PC-3 (cell line): ENCODE measurements at regions not wholly inside any gene's neighbourhood (a gene's known extent, or its start where the extent isn't known, plus 50 kb on each side); places are given as distances from the start of the nearest gene placed in this dataset.
A peak's percentile ranks its signal among the peaks of the same experiment; 100 is the strongest.
"Not testable (repeated sequence)": the region's sequence is repeated elsewhere in the genome, so short reads cannot be mapped to it uniquely, and the experiment has no call there.

ENCODE experiments used
- ATAC-seq: fragments of 200-7000 bp; cut with Tn5 transposase; 2 replicates; pipeline ENCODE4 v1.9.1; 2020; ENCODE audit warnings: mild to moderate bottlenecking, moderate library complexity
- BruUV-seq: library from RNA; stranded (reverse); fragments of 400-500 nt; replicated peaks from 2 replicates; lab custom pipeline; 2021; lab: Mats Ljungman, UMichigan
- CTCF ChIA-PET: fragments of 300-600 bp; sonication (Branson Sonifier 250); formaldehyde crosslinking; loops from one replicate; lab custom pipeline; 2022; ENCODE audit warnings: antibody characterized with exemption; lab: Charles Lee
- POLR2A ChIA-PET: fragments of 300-600 bp; sonication (Branson Sonifier 250); formaldehyde crosslinking; loops from one replicate; lab custom pipeline; 2022; ENCODE audit warnings: antibody characterized with exemption; ENCODE audit not compliant: unreplicated experiment; lab: Charles Lee
- DNase-seq: peaks from one replicate; pipeline ENCODE4 v3.0.0-alpha.2; 2015
- H2AFZ ChIP-seq: fragments of 300-600 bp; sonication (generic); 2 replicates; pipeline ENCODE4 v1.6.0; 2016; ENCODE audit warnings: antibody characterized with exemption, low read length
- H3F3A ChIP-seq: fragments of 300-600 bp; sonication (generic); one replicate; pipeline ENCODE4 v1.6.0; 2017; ENCODE audit warnings: antibody characterized with exemption, low read length, control low read depth, mild to moderate bottlenecking; ENCODE audit not compliant: unreplicated experiment
- H3K27ac ChIP-seq: fragments of 300-600 bp; sonication (generic); 2 replicates; pipeline ENCODE4 v1.5.1; 2016; ENCODE audit warnings: mild to moderate bottlenecking, low read length
- H3K27me3 ChIP-seq: fragments of 300-600 bp; sonication (generic); 2 replicates; pipeline ENCODE4 v1.6.1; 2016; ENCODE audit warnings: low read length, mixed read lengths
- H3K36me3 ChIP-seq: fragments of 300-600 bp; sonication (generic); 2 replicates; pipeline ENCODE4 v1.6.1; 2016; ENCODE audit warnings: low read depth, mixed run types, low read length, mixed read lengths
- H3K4me1 ChIP-seq: fragments of 300-600 bp; sonication (generic); 2 replicates; pipeline ENCODE4 v1.5.1; 2016; ENCODE audit warnings: low read length; ENCODE audit not compliant: insufficient read depth
- H3K4me2 ChIP-seq: fragments of 300-600 bp; sonication (generic); 2 replicates; pipeline ENCODE4 v1.6.0; 2016; ENCODE audit warnings: low read length
- H3K4me3 ChIP-seq: fragments of 300-600 bp; sonication (generic); 2 replicates; pipeline ENCODE4 v1.5.1; 2016; ENCODE audit warnings: mild to moderate bottlenecking, low read length, mixed read lengths
- H3K79me2 ChIP-seq: fragments of 300-600 bp; sonication (generic); 2 replicates; pipeline ENCODE4 v1.6.1; 2017; ENCODE audit warnings: low read length, mixed read lengths
- H3K9ac ChIP-seq: fragments of 300-600 bp; sonication (generic); 2 replicates; pipeline ENCODE4 v1.6.0; 2016; ENCODE audit warnings: mild to moderate bottlenecking, low read length
- H3K9me2 ChIP-seq: fragments of 300-600 bp; sonication (generic); replicated peaks from 2 replicates; pipeline ENCODE4 v1.6.1; 2016; ENCODE audit warnings: mixed run types, low read length, mixed read lengths
- H3K9me3 ChIP-seq: fragments of 300-600 bp; sonication (generic); 2 replicates; pipeline ENCODE4 v1.6.1; 2016; ENCODE audit warnings: low read length, mixed read lengths
- H4K20me1 ChIP-seq: fragments of 300-600 bp; sonication (generic); 2 replicates; pipeline ENCODE4 v1.6.1; 2016; ENCODE audit warnings: low read length, mixed read lengths
- CTCF ChIP-seq: fragments of 300-600 bp; sonication (generic); conservative IDR thresholded peaks from 2 replicates; pipeline ENCODE4 v1.5.1; 2017; ENCODE audit warnings: antibody characterized with exemption, low read depth, mild to moderate bottlenecking, low read length
- EZH2 ChIP-seq: fragments of 300-600 bp; sonication (generic); IDR thresholded peaks from one replicate; pipeline ENCODE4 v1.6.1; 2017; ENCODE audit warnings: antibody characterized with exemption, mild to moderate bottlenecking, low read length; ENCODE audit not compliant: unreplicated experiment
- EZH2phosphoT487 ChIP-seq: fragments of 300-600 bp; sonication (generic); IDR thresholded peaks from 2 replicates; pipeline ENCODE4 v1.6.1; 2018; ENCODE audit warnings: mild to moderate bottlenecking, antibody characterized with exemption, low read length, borderline replicate concordance
- intact Hi-C: fragments of 100-400 bp; cut with micrococcal nuclease; formaldehyde crosslinking; loops from 2 replicates; pipeline ENCODE4 v1.9.0; 2023

- H3K4me1 ChIP-seq, result no peaks in the 10 kb centered on the region
- ATAC-seq, result no peak
- H3K9me3 ChIP-seq, result no peaks in the 10 kb centered on the region
- no peak overlapping the region for H3K9ac ChIP-seq
- DNase-seq, result no peak
- H3K4me2 ChIP-seq, result no peak overlapping the region
- H3K27ac ChIP-seq, result no peak overlapping the region
- no peaks in the 10 kb centered on the region for H3K27me3 ChIP-seq
- intact Hi-C loops, result no loop called here
- H3K79me2 ChIP-seq, result no peaks in the 10 kb centered on the region
- POLR2A ChIA-PET, result no interaction called here
- H2AFZ ChIP-seq, result no peak overlapping the region
- no peak for TF ChIP-seq EZH2
- TF ChIP-seq CTCF, result no peak
- TF ChIP-seq EZH2phosphoT487, result no peak
- BruUV-seq, result no TSS peak
- CTCF ChIA-PET, result no interaction called here
- no peaks in the 10 kb centered on the region for H4K20me1 ChIP-seq
- no peaks in the 10 kb centered on the region for H3F3A ChIP-seq
- no peaks in the 10 kb centered on the region for H3K36me3 ChIP-seq
- H3K4me3 ChIP-seq, result no peak overlapping the region
- no peaks in the 10 kb centered on the region for H3K9me2 ChIP-seq
Observed at GRCh38 chr5:103693517-103693916, 130.9 kb upstream of the NUDT12 start.

- H3K9ac ChIP-seq, result no peak overlapping the region
- H3K4me2 ChIP-seq, result no peak overlapping the region
- H3K9me3 ChIP-seq, result no peaks in the 10 kb centered on the region
- CTCF ChIA-PET, result no interaction called here
- ATAC-seq, result no peak
- no peaks in the 10 kb centered on the region for H3K27me3 ChIP-seq
- intact Hi-C loops, result no loop called here
- H3K79me2 ChIP-seq, result no peaks in the 10 kb centered on the region
- H3K4me1 ChIP-seq, result no peaks in the 10 kb centered on the region
- TF ChIP-seq EZH2phosphoT487 (no peak), EZH2 (no peak), CTCF (no peak)
- no peak overlapping the region for H3K4me3 ChIP-seq
- H3K36me3 ChIP-seq, result no peaks in the 10 kb centered on the region
- no peaks in the 10 kb centered on the region for H4K20me1 ChIP-seq
- no peak overlapping the region for H3K27ac ChIP-seq
- POLR2A ChIA-PET, result no interaction called here
- DNase-seq, result no peak
- H2AFZ ChIP-seq, result no peak overlapping the region
- no peaks in the 10 kb centered on the region for H3F3A ChIP-seq
- BruUV-seq, result no TSS peak
- no peaks in the 10 kb centered on the region for H3K9me2 ChIP-seq
Observed at GRCh38 chr5:103690676-103691075, 128.1 kb upstream of the NUDT12 start.

DNA sequence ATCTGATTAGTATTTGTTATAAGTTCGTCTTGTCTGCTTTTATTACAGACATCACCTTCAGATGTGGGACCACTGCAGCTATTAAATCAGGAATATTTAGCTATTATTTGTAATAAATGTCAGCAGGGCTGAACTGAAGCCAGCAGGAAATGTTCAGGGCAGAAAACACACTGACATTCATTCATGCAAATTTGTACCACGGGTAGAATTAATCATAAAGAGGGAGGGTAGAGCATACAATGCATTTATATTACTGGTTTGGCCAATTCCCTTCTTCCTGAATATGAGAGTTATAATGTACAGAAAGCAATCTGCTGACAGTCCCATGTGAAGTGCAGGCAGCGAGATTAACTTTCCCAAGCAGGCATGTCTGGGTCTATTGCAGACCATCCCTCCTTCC, 117.3 kb upstream of the NUDT12 start:
- no peak overlapping the region for H3K27ac ChIP-seq
- intact Hi-C loops, result no loop called here
- DNase-seq (no peak), ATAC-seq (no peak)
- BruUV-seq, result no TSS peak
- H3K4me2 ChIP-seq, result no peak overlapping the region
- no peaks in the 10 kb centered on the region for H3K36me3 ChIP-seq
- no peak for TF ChIP-seq EZH2
- no peak for TF ChIP-seq EZH2phosphoT487
- TF ChIP-seq CTCF, result no peak
- peaks cover 25% of the 10 kb centered on the region for H3K4me1 ChIP-seq
- H3K79me2 ChIP-seq, result no peaks in the 10 kb centered on the region
- ChIA-PET CTCF (no interaction called here), POLR2A (no interaction called here)
- H3K9me2 ChIP-seq, result no peaks in the 10 kb centered on the region
- no peak overlapping the region for H2AFZ ChIP-seq
- H4K20me1 ChIP-seq, result no peaks in the 10 kb centered on the region
- H3K9ac ChIP-seq, result no peak overlapping the region
- H3F3A ChIP-seq, result no peaks in the 10 kb centered on the region
- no peaks in the 10 kb centered on the region for H3K9me3 ChIP-seq
- H3K4me3 ChIP-seq, result no peak overlapping the region
- no peaks in the 10 kb centered on the region for H3K27me3 ChIP-seq

- ATAC-seq, result peak; percentile 91
- intact Hi-C loops, result not testable (repeated sequence)
Observed at GRCh38 chr5:103676198-103676597, 113.6 kb upstream of the NUDT12 start.

More at GRCh38 chr5:103676198-103676597, 113.6 kb upstream of the NUDT12 start:
- POLR2A ChIA-PET, H3K9me3 ChIP-seq, CTCF ChIA-PET, H3K79me2 ChIP-seq, H3K36me3 ChIP-seq, BruUV-seq, H2AFZ ChIP-seq, H3K9ac ChIP-seq, H3K9me2 ChIP-seq, H3K27me3 ChIP-seq, H3K4me3 ChIP-seq, H3F3A ChIP-seq, H4K20me1 ChIP-seq: not testable (repeated sequence)
- peak overlapping the region; percentile 37; the same call in 1 of the 2 replicates for H3K27ac ChIP-seq
- peaks cover 25% of the 10 kb centered on the region for H3K4me1 ChIP-seq
- 0 out of 2 replicates have a peak overlapping the region, but pooled peaks have one; percentile 11 for H3K4me2 ChIP-seq
- DNase-seq, result peak; percentile 92
